Muscle of back (tissue), 3 donors: ENCODE measurements at regions not wholly inside any gene's neighbourhood (a gene's known extent, or its start where the extent isn't known, plus 50 kb on each side); places are given as distances from the start of the nearest gene placed in this dataset.
"Not testable (repeated sequence)": the region's sequence is repeated elsewhere in the genome, so short reads cannot be mapped to it uniquely, and the experiment has no call there.

Source experiments
- DNase-seq, 3 donors: peaks; one replicate each; pipeline versions ENCODE4 v3.0.0 to v3.0.0-alpha.2; 2013

DNA sequence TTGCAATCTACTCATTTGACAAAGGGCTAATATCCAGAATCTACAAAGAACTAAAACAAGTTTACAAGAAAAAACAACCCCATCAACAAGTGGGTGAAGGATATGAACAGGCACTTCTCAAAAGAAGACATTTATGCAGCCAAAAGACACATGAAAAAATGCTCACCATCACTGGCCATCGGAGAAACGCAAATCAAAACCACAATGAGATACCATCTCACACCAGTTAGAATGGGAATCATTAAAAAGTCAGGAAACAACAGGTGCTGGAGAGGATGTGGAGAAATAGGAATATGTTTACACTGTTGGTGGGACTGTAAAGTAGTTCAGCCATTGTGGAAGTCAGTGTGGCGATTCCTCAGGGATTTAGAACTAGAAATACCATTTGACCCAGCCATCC lies 336.5 kb downstream of the NR2F2 start:
- DNase-seq: not testable (repeated sequence)

DNA sequence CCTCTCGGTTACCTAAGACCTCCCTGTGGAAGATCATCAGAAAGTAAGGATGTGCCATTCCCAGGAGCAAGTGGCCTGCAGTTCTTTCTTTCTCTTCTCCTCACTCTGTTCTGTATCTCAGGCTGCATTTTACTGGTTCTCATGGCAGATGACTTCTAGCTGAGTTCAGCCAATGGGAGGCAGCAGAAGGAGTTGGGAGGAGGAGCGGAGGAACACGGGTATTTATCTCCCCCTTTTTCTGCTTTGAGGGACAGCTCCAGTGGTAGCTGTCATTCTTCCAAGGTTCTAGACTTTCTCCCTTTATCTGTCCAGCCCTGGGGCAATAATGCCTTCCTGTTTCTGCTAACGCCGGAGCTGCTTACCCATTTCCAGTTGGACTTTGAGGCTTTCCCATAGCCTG lies 339.9 kb downstream of the NR2F2 start:
- no peak for DNase-seq

DNA sequence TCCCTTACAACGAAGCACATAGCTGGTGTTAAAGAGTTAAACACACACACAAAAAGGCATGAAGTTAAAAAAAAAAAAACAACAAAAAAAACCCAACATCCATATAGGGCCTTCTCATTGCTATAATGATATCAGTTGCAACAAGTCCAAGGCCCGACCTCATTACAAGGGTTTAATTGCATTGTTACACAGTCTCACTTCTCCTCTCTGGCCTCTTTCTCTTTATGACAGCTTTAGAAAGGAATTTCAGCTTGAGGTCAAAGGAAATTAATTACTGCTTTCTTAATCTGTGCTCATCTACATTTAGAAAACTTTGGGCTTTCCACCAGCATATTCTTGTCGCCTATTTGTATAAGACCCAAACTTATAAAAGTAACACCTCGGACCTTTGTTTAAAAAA lies 342.1 kb downstream of the NR2F2 start:
- DNase-seq: no peak

DNA sequence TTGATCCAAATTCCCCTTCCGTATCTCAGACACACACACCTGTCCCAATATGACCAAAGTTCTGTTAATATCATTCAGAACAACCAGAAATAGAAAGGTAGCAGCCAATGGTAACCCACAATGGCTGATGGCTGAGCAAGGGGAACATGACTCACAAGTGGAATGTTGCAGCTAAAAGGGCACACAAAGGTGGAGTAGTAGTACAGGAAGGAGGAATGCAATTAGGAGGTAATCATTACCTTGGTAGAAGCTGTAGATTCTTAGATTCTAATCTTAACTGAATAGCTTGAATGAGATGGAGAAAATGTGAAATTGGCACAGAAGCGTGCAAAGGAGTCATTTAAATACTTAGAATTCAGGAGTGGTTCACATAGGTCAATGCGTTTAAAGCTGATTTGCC lies 347.9 kb downstream of the NR2F2 start:
- DNase-seq: no peak

DNA sequence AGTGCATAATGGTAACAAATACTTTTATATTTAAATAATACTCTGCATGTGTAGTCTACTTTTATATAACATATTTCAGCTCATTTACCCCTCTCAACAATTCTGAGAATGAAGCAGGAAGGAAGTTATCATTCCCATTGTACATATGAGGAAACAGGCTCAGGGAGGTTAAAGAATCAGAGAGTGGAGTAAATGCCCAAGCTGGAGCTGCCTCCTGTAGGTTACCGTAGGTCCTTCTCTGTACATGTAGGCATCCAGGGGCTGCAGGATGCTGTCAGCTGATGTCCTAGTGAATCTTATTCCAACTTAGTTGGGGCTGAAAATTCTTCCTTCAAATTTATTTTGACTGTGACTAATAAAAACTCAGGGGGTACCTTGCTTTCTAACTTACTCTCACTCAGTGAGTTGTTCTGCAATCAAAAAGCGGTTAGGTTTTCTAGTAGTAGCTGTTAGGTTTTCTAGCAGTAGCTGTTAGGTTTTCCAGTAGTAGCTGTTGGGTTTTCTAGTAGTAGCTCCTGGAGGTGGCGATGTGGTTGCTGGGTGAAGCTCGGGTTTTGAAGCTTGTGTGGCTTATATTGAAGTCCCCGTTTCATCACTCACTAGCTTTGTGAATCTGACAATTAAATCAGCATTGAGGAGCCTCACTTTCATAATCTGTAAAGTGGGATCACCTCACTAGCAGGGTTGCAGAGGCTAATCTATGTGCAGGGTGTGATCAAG lies 357.0 kb downstream of the NR2F2 start:
- DNase-seq: no peak

DNA sequence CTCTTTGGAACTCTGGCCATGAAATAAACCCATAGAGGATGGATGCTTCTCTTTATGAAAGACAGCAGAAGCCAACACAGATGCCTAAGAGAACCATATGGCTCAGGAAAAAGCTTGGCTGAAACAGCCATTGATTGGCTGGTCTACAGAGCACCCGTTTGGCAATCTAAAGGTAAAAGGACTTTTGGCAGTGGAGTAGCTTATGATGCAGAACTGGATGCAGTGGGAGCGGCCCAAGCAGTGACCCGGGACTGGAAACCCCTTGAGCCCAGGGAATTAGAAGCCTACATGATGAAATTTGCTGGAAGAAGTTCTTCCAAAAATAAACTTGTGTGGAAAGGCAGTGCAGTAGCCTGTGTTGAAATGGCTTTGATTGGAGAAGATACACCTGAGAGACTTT lies 360.2 kb downstream of the NR2F2 start:
- peak in 1 of 3 donors; percentile 20 for DNase-seq

DNA sequence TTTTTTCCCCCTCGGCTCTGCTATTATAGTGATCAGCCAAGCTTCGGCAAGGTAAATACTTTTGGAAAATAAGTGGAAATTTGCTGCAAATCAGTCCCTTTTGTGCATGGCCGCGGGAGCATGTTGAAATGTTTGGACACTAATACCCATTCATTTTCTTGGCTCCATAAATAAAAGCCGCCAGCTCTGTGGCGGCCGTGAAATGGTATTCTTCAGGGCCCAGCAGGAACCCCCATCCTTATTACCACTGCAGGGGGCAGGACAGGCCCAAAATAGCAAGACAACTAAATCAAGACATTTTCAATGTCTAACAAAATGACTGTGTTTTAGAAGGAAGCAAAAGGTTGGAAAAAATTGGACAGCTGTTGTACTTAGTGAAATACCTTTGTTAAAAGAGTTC lies 362.3 kb downstream of the NR2F2 start:
- DNase-seq: no peak

DNA sequence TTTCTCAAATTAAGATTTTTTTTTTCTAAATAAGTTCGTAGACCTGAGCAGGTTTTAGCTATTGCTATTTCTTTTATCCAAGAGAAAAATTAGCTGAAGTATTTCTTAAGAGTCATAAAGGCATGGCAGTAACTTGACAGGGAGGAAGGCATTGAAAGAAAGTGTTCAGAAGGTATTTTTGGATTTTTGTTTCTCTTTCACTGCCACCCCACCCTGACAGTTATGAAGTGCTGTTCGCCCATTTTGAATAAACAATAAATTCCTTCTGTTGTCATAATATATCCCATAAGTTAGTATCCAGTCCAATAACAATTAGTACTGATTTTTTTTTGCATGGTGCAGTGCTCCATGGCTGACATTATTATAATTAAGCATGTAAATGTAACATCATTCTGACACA lies 363.0 kb downstream of the NR2F2 start:
- DNase-seq: no peak

DNA sequence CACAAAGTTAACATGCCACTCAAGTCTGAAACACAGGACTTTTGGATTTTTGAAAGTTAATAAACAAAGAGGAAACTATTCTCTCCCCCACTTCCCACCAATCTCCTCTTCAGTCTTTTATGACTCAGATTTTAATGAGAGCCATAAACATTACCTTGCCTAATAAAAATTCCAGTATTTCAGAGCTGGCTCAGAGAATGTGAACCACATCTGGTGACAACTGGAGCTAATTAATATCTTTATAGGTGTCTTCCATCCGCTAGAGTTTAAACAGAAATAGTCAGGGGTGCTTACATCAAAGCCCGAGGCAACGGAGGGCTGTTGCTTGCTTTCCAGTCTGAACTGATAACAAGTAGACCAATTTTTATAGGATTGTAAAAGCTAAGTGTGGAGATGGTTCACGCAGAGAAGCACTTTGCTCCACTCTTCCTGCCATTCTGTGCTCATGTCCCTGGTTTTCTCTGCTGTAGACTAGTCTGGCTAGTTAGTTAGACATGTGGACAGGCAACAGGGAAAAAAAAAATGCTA lies 363.6 kb downstream of the NR2F2 start:
- DNase-seq: no peak

DNA sequence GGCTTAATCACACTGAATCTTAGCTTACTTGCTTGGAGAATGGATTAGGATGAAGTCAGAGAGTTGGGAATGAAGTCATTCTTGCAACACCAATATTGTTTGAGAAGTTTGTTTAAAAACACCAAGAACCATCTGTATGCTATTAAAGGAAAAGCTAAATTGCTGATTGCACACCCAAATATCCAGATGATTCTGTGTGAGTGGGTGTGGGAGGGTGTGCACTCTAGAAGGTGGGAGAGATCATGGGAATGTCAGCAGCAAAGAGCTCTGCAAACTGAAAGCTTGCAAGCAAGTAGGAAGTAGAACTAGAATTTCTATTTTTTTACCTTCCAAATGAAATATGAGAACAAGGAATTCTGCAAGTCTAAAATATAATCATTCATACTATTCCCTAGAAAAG lies 364.9 kb downstream of the NR2F2 start:
- DNase-seq: no peak

DNA sequence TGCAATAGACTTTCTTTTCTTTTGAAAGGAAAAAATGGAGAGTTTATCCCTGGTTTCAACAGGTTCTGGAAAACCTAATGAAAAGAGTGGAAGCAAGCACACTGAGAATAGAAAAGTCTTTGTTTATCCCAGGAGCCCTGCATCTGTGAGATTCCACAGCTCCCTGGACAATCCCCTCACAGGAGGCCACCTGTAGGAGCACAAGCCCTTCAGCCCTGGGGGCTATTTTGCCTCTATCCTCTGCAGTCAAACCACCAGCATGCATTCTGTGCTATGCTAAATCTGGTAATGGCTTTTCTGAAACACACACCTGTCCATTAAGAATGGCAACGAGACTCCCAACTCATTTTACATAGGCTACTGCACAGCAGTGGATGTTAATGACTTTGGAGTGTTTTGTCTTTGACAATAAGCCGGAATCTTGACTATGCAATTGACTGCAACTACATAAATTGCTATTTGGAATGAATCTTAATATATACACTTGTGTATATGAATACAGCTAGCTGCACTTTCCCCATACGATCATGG lies 369.4 kb downstream of the NR2F2 start:
- DNase-seq: no peak

DNA sequence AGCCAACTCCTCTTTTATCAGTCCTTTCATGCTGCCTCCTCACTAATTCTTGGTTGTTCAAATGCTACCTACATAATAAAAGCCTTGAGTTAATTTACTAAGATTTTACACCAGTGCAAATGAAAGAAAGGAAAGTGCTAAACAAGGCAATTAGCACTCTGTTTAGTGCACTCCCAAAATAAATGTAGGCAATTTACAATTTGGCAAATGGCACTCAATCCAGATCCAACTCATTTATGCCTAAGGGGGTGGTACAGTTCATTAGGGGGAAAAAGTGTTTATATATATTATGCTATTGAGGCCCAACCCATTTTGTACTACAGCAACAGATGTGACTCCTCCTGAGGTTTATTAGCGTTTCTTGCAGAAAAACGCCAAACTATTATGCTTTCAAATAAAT lies 370.1 kb downstream of the NR2F2 start:
- no peak for DNase-seq

DNA sequence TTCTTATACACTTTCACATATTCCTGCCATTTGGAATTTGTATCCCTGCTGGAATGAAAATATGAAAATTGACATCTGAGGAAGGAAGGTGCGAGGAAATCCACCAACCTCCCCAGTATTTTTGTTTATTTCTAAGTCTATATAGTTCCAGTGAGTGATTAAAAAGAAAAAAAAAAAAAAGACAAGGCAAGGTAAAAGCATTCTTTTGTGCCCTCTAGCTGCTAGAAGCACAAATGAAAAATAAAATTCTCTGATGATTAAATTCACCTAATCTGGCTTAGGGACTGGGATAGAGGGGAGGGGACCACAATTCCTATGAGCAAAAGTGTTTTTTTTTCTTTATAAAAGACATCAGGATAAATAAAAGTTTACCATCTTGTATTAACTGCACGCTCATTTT lies 370.9 kb downstream of the NR2F2 start:
- no peak for DNase-seq

DNA sequence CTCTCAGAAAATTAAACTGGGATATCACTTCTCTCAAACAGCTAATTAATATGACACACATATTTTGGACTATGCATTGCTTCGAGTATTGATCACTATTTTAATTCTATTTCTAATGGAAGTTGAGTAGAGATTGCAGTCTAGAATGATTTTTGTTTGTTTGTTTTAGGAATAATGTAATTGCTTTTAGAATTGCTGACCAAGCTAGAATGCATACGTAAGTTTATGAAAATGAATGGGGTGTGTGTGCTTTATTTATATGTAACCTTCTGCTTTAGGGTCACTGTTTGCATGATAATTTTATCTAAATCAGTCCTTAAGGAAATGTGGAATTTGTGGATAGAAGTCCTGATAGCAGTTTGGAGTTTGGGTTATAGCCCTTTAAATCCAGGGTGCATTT lies 371.4 kb downstream of the NR2F2 start:
- no peak for DNase-seq

DNA sequence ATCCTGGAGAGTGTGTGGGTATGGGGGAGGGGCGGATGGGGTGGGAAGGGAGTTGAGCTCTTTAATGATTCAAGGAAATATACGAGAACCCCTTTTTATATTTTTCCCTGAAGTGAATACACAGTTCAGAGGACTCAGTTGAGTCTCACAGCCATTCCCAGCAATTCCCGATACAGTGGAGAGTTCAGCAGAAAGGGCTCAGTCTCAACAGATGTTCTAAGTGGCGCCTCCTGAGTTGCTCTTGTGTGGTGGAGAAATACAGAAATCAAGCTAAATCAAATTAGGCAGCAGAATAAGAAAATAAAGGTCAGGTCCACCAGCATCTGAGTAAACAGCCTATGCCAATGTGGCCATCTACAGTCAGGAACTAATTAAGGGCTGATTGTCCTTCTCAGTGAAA lies 372.1 kb downstream of the NR2F2 start:
- no peak for DNase-seq

DNA sequence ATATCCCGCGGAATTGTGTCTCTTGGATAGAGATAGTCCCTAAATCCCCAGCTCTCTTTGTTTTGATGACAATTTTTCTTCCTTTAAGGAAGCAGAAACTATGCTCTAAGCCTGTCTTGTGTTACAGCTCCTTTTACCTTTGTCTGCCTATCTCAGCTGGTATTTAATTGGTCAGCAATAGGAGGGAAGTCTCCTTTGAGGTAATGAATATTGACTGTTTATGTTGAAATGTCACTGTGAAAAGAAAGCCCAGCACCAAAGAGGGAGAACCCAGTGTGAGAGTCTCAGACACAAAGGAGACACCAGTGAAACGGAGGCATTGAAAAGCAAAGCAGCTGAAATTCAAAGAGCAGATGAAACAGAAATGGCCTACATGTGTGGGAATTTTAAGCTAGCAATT lies 372.6 kb downstream of the NR2F2 start:
- no peak for DNase-seq

DNA sequence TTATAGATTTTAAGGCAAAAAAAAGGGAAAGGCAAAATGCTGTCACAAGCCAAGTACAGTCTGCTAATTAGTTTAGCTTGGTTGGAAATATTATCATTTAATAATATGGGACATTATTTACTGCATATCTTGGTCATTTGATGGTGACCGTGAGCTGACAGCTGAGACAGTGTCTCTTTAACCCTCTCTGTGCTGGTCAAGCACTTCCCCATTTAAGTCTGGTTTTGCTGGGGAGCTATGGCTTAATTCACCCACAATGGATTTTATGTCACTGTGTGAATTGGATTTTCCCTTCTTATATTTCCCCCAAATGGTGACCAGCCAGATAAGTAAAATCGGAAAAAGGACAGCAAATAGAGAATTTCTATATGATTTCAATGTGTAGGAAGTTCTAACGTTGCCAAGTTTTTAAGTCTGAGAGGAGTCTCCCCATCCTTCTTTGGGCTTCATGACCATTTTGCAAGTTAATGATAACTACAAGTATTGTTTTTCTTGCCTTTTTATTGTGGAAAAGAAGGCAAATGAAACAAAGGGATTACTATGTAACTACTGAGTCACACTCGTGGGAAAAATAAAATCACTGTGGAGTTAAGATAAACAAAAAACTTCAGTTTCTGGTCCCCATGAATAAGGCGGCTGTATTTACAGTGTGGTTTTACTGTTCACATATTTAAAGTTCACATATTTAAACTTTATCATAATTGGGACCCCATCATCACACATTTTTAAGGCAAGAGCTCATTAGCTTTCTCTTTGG lies 373.5 kb downstream of the NR2F2 start:
- DNase-seq: no peak

DNA sequence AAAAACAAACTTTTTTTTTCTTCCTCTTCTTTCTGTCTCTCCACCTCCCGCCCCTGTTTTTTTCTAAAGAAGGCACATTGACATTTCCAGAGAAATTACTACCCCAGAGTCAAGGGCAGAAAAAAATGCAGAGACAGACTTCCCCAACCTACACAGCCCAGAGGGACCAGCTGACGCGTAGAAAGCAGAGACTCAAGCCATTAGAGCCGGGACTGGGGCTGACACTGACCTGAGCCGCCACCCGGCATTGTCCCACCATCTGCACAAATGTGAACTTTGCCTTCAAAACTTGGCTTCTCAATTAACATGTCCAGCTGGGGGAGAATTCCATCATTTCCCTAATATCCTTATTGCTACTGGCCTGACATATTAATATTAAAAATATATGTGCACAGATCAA lies 385.6 kb downstream of the NR2F2 start:
- no peak for DNase-seq

DNA sequence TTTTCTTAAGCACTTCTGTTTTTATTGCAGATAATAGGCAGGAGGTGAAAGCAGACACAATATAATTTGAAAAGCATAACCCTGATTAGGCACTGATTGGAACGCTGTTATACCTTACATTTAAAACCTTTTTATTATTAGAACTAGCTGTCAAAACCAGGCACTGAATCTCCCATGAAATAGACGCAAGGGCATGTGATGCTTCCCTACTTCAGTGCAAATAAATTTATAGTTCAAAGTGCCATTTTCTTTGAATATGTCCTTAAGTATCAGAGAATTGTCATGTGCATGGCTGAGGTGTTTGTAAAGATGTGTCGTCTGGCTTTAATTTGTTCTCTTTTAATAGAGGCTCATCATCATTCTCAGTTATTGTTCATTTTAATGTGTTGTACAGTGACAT lies 386.0 kb downstream of the NR2F2 start:
- no peak for DNase-seq

DNA sequence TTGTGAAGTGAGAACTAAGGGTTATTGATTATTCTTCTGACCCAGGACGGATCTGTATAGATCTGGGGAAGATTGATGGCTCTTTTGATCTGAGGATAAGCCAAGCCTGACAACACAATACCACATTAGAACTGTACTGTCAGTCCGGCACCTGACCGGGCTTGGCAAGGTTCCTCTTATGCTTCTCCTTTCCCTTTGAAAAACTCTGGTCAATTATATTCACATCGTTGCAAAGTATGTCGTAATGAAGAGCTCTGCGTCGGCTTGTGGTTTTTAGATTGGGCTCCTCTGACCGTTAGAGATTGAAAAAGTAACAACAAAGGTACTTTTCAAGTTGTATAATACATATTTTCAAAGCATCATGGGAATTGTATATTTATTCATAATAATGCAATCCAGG lies 389.8 kb downstream of the NR2F2 start:
- DNase-seq: no peak

DNA sequence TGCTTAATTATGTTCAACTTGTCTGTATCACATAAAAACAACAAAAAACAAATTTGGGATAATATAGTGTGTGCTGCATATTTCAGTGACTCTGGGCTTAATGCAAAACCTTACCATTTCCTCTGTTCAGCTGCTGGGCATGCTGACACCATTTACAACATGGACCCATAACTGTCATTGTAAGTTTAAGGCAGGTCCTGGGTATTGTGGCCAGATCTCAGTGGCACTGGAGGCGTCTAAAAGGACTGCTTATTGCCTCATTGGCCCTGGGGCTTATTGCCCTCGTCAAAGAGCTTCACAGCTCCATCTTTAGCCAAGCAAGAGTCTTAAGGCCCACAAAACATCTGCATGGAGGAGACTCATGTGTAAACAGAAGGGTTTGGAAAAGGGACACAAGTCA lies 390.2 kb downstream of the NR2F2 start:
- DNase-seq: no peak

DNA sequence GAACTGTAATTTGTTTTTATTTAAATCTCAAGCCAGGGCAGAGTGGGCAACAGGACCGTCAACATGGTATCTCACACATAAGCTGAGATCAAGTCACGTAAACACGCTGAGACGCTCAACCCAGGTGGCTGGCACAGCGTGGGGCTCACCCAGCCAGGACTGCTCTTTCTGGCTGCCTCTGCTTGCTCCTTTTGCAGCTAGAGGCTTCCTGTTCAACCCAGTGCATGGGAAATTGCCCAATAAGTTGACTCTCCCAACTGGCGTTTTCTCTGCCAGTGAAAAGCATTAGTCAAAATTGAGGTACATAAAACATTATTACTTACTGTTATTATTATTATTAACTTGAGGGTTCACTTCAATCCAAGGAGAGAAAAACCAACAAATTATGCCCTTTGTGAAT lies 398.1 kb downstream of the NR2F2 start:
- DNase-seq: no peak

DNA sequence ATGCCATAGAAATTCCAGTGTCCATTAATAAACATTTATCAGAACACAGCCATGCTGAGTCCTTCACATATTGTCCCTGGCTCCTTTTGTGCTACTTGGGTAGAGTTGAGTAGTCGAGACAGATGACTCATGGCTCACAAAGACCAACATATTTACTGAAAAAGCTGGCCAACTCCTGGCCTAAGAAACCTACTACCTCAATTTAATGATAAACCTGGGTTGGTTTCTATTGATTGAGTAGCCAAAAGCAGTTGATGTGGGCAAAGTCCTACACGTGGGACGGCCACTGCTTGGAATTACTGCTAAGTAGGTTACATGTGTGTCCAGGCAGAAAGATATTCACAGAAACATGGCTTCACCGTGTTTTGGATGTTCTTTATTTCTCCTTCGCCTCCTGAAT lies 402.2 kb downstream of the NR2F2 start:
- no peak for DNase-seq
